Endothelial cell (in vitro differentiated cells): ENCODE measurements at regions not wholly inside any gene's neighbourhood (a gene's known extent, or its start where the extent isn't known, plus 50 kb on each side); places are given as distances from the start of the nearest gene placed in this dataset.

Experiments used
- DNase-seq: peaks from one replicate; pipeline ENCODE4 v3.0.0; 2021; ENCODE audit warnings: low spot score
- H3K27ac Mint-ChIP-seq: one replicate; pipeline ENCODE4 v1.8.0; 2021; ENCODE audit warnings: mixed read lengths, inconsistent platforms; ENCODE audit not compliant: unreplicated experiment
- H3K27me3 Mint-ChIP-seq: one replicate; pipeline ENCODE4 v1.8.0; 2021; ENCODE audit warnings: mild to moderate bottlenecking, moderate library complexity, mixed read lengths, inconsistent platforms; ENCODE audit not compliant: unreplicated experiment
- H3K36me3 Mint-ChIP-seq: one replicate; pipeline ENCODE4 v1.8.0; 2021; ENCODE audit warnings: mild to moderate bottlenecking, low read depth, mixed read lengths, inconsistent platforms; ENCODE audit not compliant: unreplicated experiment
- H3K4me1 Mint-ChIP-seq: one replicate; pipeline ENCODE4 v1.8.0; 2021; ENCODE audit warnings: mild to moderate bottlenecking, mixed read lengths, inconsistent platforms; ENCODE audit not compliant: unreplicated experiment
- H3K4me3 Mint-ChIP-seq: one replicate; pipeline ENCODE4 v1.8.0; 2021; ENCODE audit warnings: mild to moderate bottlenecking, mixed read lengths, inconsistent platforms; ENCODE audit not compliant: unreplicated experiment
- H3K9me3 Mint-ChIP-seq: one replicate; pipeline ENCODE4 v1.8.0; 2021; ENCODE audit warnings: mixed read lengths, inconsistent platforms; ENCODE audit not compliant: unreplicated experiment
- CTCF ChIP-seq: fragments of 200-600 bp; sonication (generic); IDR thresholded peaks from one replicate; pipeline ENCODE4 v1.5.0; 2021; ENCODE audit warnings: antibody characterized with exemption; ENCODE audit not compliant: unreplicated experiment

- H3K9me3 Mint-ChIP-seq, result no peaks in the 10 kb centered on the region
- no peak overlapping the region for H3K27ac Mint-ChIP-seq
- no peaks in the 10 kb centered on the region for H3K36me3 Mint-ChIP-seq
- H3K4me1 Mint-ChIP-seq, result no peaks in the 10 kb centered on the region
- no peak for TF ChIP-seq CTCF
- no peak for DNase-seq
- H3K27me3 Mint-ChIP-seq, result no peaks in the 10 kb centered on the region
- H3K4me3 Mint-ChIP-seq, result no peak overlapping the region
Measured at GRCh38 chr3:164604687-164605086, 473.6 kb downstream of the SI start.

- H3K27me3 Mint-ChIP-seq, result no peaks in the 10 kb centered on the region
- no peak for DNase-seq
- no peaks in the 10 kb centered on the region for H3K9me3 Mint-ChIP-seq
- H3K36me3 Mint-ChIP-seq, result no peaks in the 10 kb centered on the region
- H3K27ac Mint-ChIP-seq, result no peak overlapping the region
- H3K4me1 Mint-ChIP-seq, result no peaks in the 10 kb centered on the region
- no peak overlapping the region for H3K4me3 Mint-ChIP-seq
- TF ChIP-seq CTCF, result no peak
Measured at GRCh38 chr3:164577667-164578210, 500.6 kb downstream of the SI start.

GRCh38 chr3:164572436-164572835, 505.9 kb downstream of the SI start:
- no peaks in the 10 kb centered on the region for H3K9me3 Mint-ChIP-seq
- no peaks in the 10 kb centered on the region for H3K36me3 Mint-ChIP-seq
- H3K27ac Mint-ChIP-seq, result no peak overlapping the region
- H3K27me3 Mint-ChIP-seq, result no peaks in the 10 kb centered on the region
- DNase-seq, result no peak
- no peak for TF ChIP-seq CTCF
- H3K4me1 Mint-ChIP-seq, result no peaks in the 10 kb centered on the region
- H3K4me3 Mint-ChIP-seq, result no peak overlapping the region

GRCh38 chr3:164550857-164551256, 527.4 kb downstream of the SI start:
- H3K36me3 Mint-ChIP-seq, result no peaks in the 10 kb centered on the region
- no peak overlapping the region for H3K4me3 Mint-ChIP-seq
- DNase-seq, result no peak
- H3K4me1 Mint-ChIP-seq, result no peaks in the 10 kb centered on the region
- no peaks in the 10 kb centered on the region for H3K27me3 Mint-ChIP-seq
- TF ChIP-seq CTCF, result peak; percentile 31
- H3K27ac Mint-ChIP-seq, result no peak overlapping the region
- no peaks in the 10 kb centered on the region for H3K9me3 Mint-ChIP-seq

GRCh38 chr3:164539215-164539614, 539.1 kb downstream of the SI start:
- no peak for TF ChIP-seq CTCF
- no peaks in the 10 kb centered on the region for H3K36me3 Mint-ChIP-seq
- no peaks in the 10 kb centered on the region for H3K9me3 Mint-ChIP-seq

More at GRCh38 chr3:164539215-164539614, 539.1 kb downstream of the SI start:
- H3K4me1 Mint-ChIP-seq, result no peaks in the 10 kb centered on the region
- peaks cover 1% of the 10 kb centered on the region for H3K27me3 Mint-ChIP-seq
- H3K27ac Mint-ChIP-seq, result no peak overlapping the region
- DNase-seq, result no peak
- H3K4me3 Mint-ChIP-seq, result no peak overlapping the region
